B cell (primary cell): ENCODE measurements at regions not wholly inside any gene's neighbourhood (a gene's known extent, or its start where the extent isn't known, plus 50 kb on each side); places are given as distances from the start of the nearest gene placed in this dataset.
A peak's percentile ranks its signal among the peaks of the same experiment; 100 is the strongest.

Experiments
- ATAC-seq: fragments of 200-7000 bp; cut with Tn5 transposase; one replicate; pipeline ENCODE4 v1.10.0; 2021; ENCODE audit warnings: low read depth, mild to moderate bottlenecking, moderate number of reproducible peaks, moderate library complexity
- CTCF ChIA-PET: fragments of 350-600 bp; sonication (Branson Sonifier 250); formaldehyde crosslinking; loops from one replicate; lab custom pipeline; 2021; ENCODE audit warnings: antibody characterized with exemption, inconsistent platforms; lab: Charles Lee
- POLR2A ChIA-PET: fragments of 350-600 bp; sonication (Branson Sonifier 250); formaldehyde crosslinking; loops from one replicate; lab custom pipeline; 2021; ENCODE audit warnings: antibody characterized with exemption; lab: Charles Lee
- DNase-seq: peaks from one replicate; pipeline ENCODE4 v3.0.0; 2013
- H2AFZ ChIP-seq: 2 replicates; pipeline ENCODE4 v1.6.1; 2012; ENCODE audit warnings: mild to moderate bottlenecking, low read depth, low read length; ENCODE audit not compliant: insufficient read depth, poor library complexity, severe bottlenecking
- H3K27ac ChIP-seq, 2 donors: 1 replicate in 1 of 2; 2 replicates in 1 of 2; pipeline ENCODE4 v1.5.1; 2012 to 2013; ENCODE audit warnings: low read length in 2 of 2, mild to moderate bottlenecking in 2 of 2, moderate library complexity in 1 of 2
- H3K27me3 ChIP-seq, 4 experiments: fragments of 200-600 bp in 1 of 4; sonication (generic) in 1 of 4; replicated peaks in 1 of 4; 1 replicate in 2 of 4; 2 replicates in 2 of 4; pipeline versions ENCODE4 v1.6.1 to v1.7.0; 2013 to 2016; ENCODE audit warnings: low read length in 3 of 4, mild to moderate bottlenecking in 2 of 4, mixed read lengths in 1 of 4, moderate library complexity in 1 of 4; ENCODE audit not compliant: insufficient read depth in 4 of 4, control insufficient read depth in 3 of 4; ENCODE audit errors: control extremely low read depth in 1 of 4
- H3K36me3 ChIP-seq, 2 experiments: replicated peaks in 1 of 2; 1 replicate in 1 of 2; 2 replicates in 1 of 2; pipeline versions ENCODE4 v1.6.1 to v1.7.1; 2013; ENCODE audit warnings: low read length in 1 of 2; ENCODE audit not compliant: insufficient read depth in 2 of 2, control insufficient read depth in 1 of 2; ENCODE audit errors: control extremely low read depth in 1 of 2, extremely low read depth in 1 of 2
- H3K4me1 ChIP-seq, 2 donors: fragments of 200-600 bp in 1 of 2; sonication (generic) in 1 of 2; 1 replicate in 1 of 2; 2 replicates in 1 of 2; pipeline versions ENCODE4 v1.5.1 to v1.6.1; 2013 to 2017; ENCODE audit warnings: low read length in 2 of 2; ENCODE audit not compliant: control insufficient read depth in 2 of 2, insufficient read depth in 2 of 2
- H3K4me2 ChIP-seq: replicated peaks from 2 replicates; pipeline ENCODE3; 2012; ENCODE audit warnings: mild to moderate bottlenecking, low read depth, low read length; ENCODE audit not compliant: poor library complexity, severe bottlenecking
- H3K4me3 ChIP-seq, 5 experiments: fragments of 200-600 bp in 1 of 5; sonication (generic) in 1 of 5; 1 replicate in 3 of 5; 2 replicates in 2 of 5; pipeline versions ENCODE4 v1.5.1 to v1.7.0; 2011 to 2016; ENCODE audit warnings: low read length in 4 of 5, mild to moderate bottlenecking in 4 of 5, low read depth in 2 of 5, control low read depth in 1 of 5, moderate library complexity in 1 of 5; ENCODE audit not compliant: insufficient read depth in 1 of 5; ENCODE audit errors: control extremely low read depth in 1 of 5, extremely low read depth in 1 of 5
- H3K79me2 ChIP-seq: fragments of 200-600 bp; sonication (generic); one replicate; pipeline ENCODE4 v1.6.0; 2016; ENCODE audit warnings: low read length; ENCODE audit not compliant: control insufficient read depth, insufficient read depth
- H3K9ac ChIP-seq: fragments of 200-600 bp; sonication (generic); 2 replicates; pipeline ENCODE4 v1.6.1; 2017; ENCODE audit warnings: mild to moderate bottlenecking, low read length, moderate library complexity
- H3K9me3 ChIP-seq, 3 donors: one replicate each; pipeline versions ENCODE4 v1.6.1 to v1.7.1; 2013; ENCODE audit warnings: low read length in 2 of 3; ENCODE audit not compliant: control insufficient read depth in 2 of 3, insufficient read depth in 1 of 3; ENCODE audit errors: control extremely low read depth in 1 of 3
- H4K20me1 ChIP-seq: 2 replicates; pipeline ENCODE4 v1.6.0; 2012; ENCODE audit warnings: mild to moderate bottlenecking, low read length; ENCODE audit not compliant: insufficient read depth, control insufficient read depth, poor library complexity, severe bottlenecking
- H3K27ac Mint-ChIP-seq: one replicate; pipeline ENCODE4 v1.8.0; 2021; ENCODE audit warnings: mixed read lengths
- H3K27me3 Mint-ChIP-seq: one replicate; pipeline ENCODE4 v1.8.0; 2021; ENCODE audit warnings: mixed read lengths
- H3K4me1 Mint-ChIP-seq: one replicate; pipeline ENCODE4 v1.8.0; 2021; ENCODE audit warnings: mixed read lengths
- H3K4me3 Mint-ChIP-seq: one replicate; pipeline ENCODE4 v1.8.0; 2021; ENCODE audit warnings: mixed read lengths
- H3K9me3 Mint-ChIP-seq: one replicate; pipeline ENCODE4 v1.8.0; 2022; ENCODE audit warnings: mixed read lengths; ENCODE audit not compliant: insufficient read depth
- CTCF ChIP-seq: fragments of 200-600 bp; IDR thresholded peaks from one replicate; pipeline ENCODE4 v1.8.0; 2022; ENCODE audit warnings: antibody characterized with exemption, mild to moderate bottlenecking
- EZH2 ChIP-seq: IDR thresholded peaks from 2 replicates; pipeline ENCODE4 v1.6.1; 2012; ENCODE audit warnings: borderline replicate concordance, low read depth, mild to moderate bottlenecking, moderate library complexity, low read length; ENCODE audit not compliant: insufficient read depth, poor library complexity, severe bottlenecking
- WGBS: methylation state at CpG from one replicate; pipeline ENCODE4 v1.1.5; 2013; ENCODE audit warnings: missing lambda C conversion rate; ENCODE audit not compliant: insufficient coverage; 5-methylcytosine and 5-hydroxymethylcytosine counted together
- intact Hi-C: fragments of 100-400 bp; cut with micrococcal nuclease; formaldehyde crosslinking; loops from one replicate; pipeline ENCODE4 v1.10.0; 2022

GRCh38 chrX:39688576-39689375 is 409.0 kb downstream of the BCOR start:
- Histone ChIP-seq H3K9me3 (no peaks in the 10 kb centered on the region), H3K27me3 (peaks cover 0 to 15% (median 7%) of the 10 kb centered on the region in 4 experiments), H3K4me1 (peaks cover 3 to 10% of the 10 kb centered on the region in 2 donors), H4K20me1 (no peaks in the 10 kb centered on the region), H3K9ac (no peak overlapping the region), H3K27ac (no peak overlapping the region), H3K79me2 (no peaks in the 10 kb centered on the region), H2AFZ (no peak overlapping the region), H3K4me3 (peak overlapping the region in 2 of 5 experiments; percentile 8 to 17), H3K4me2 (peak overlapping the region; percentile 60), H3K36me3 (no peaks in the 10 kb centered on the region)
- 1% methylated on average over 52 of the region's 101 CpGs for WGBS
- Mint-ChIP-seq H3K27ac (no peak overlapping the region), H3K9me3 (no peaks in the 10 kb centered on the region), H3K4me3 (no peak overlapping the region), H3K4me1 (peaks cover 2% of the 10 kb centered on the region), H3K27me3 (peaks cover 34% of the 10 kb centered on the region)
- POLR2A ChIA-PET = no interaction called here
- TF ChIP-seq CTCF = no peak
- no peak for TF ChIP-seq EZH2
- intact Hi-C loops = no loop called here
- DNase-seq = peak; percentile 8
- CTCF ChIA-PET = no interaction called here
- ATAC-seq = no peak

GRCh38 chrX:39689376-39690104 is 408.2 kb downstream of the BCOR start:
- Histone ChIP-seq H3K79me2 (no peaks in the 10 kb centered on the region), H4K20me1 (no peaks in the 10 kb centered on the region), H3K4me1 (peaks cover 3 to 10% of the 10 kb centered on the region in 2 donors), H3K27me3 (peaks cover 0 to 15% (median 7%) of the 10 kb centered on the region in 4 experiments), H3K36me3 (no peaks in the 10 kb centered on the region), H2AFZ (no peak overlapping the region), H3K4me3 (no peak overlapping the region), H3K9me3 (no peaks in the 10 kb centered on the region), H3K9ac (no peak overlapping the region), H3K27ac (no peak overlapping the region), H3K4me2 (peak overlapping the region; percentile 60)
- H3K27me3 Mint-ChIP-seq = peaks cover 38% of the 10 kb centered on the region
- no peak overlapping the region for H3K27ac Mint-ChIP-seq
- no peaks in the 10 kb centered on the region for H3K9me3 Mint-ChIP-seq
- 24% methylated on average over 16 of the region's 33 CpGs for WGBS
- ATAC-seq (no peak), DNase-seq (no peak)
- TF ChIP-seq EZH2 (no peak), CTCF (no peak)
- ChIA-PET POLR2A (no interaction called here), CTCF (no interaction called here)
- H3K4me3 Mint-ChIP-seq = no peak overlapping the region
- H3K4me1 Mint-ChIP-seq = peaks cover 2% of the 10 kb centered on the region
- intact Hi-C loops = no loop called here
